Progenitor cell of endocrine pancreas (in vitro differentiated cells): ENCODE measurements at regions not wholly inside any gene's neighbourhood (a gene's known extent, or its start where the extent isn't known, plus 50 kb on each side); places are given as distances from the start of the nearest gene placed in this dataset.

Experiments
- DNase-seq: peaks from one replicate; pipeline ENCODE4 v3.0.0; 2021; ENCODE audit warnings: low spot score; ENCODE audit not compliant: unreplicated experiment
- H3K27ac Mint-ChIP-seq: 2 replicates; pipeline ENCODE4 v1.8.0; 2021; ENCODE audit warnings: mild to moderate bottlenecking, moderate library complexity, mixed read lengths
- H3K27me3 Mint-ChIP-seq: 2 replicates; pipeline ENCODE4 v1.8.0; 2021; ENCODE audit warnings: mixed read lengths
- H3K36me3 Mint-ChIP-seq: 2 replicates; pipeline ENCODE4 v1.8.0; 2022; ENCODE audit warnings: mixed read lengths; ENCODE audit not compliant: insufficient read depth
- H3K4me1 Mint-ChIP-seq: 2 replicates; pipeline ENCODE4 v1.8.0; 2021; ENCODE audit warnings: low read depth, mixed read lengths
- H3K4me3 Mint-ChIP-seq: 2 replicates; pipeline ENCODE4 v1.8.0; 2021; ENCODE audit warnings: low read depth, mild to moderate bottlenecking, moderate library complexity, mixed read lengths
- H3K9me3 Mint-ChIP-seq: 2 replicates; pipeline ENCODE4 v1.8.0; 2021; ENCODE audit warnings: low read depth, mixed read lengths
- CTCF ChIP-seq: fragments of 200-600 bp; sonication (generic); IDR thresholded peaks from one replicate; pipeline ENCODE4 v1.5.0; 2021; ENCODE audit warnings: antibody characterized with exemption, mild to moderate bottlenecking; ENCODE audit not compliant: unreplicated experiment

GRCh38 chr4:1502976-1503375 lies 96.7 kb upstream of the NKX1-1 start:
- Mint-ChIP-seq H3K9me3 (no peaks in the 10 kb centered on the region), H3K4me3 (no peak overlapping the region), H3K27me3 (peaks cover 16% of the 10 kb centered on the region), H3K4me1 (no peaks in the 10 kb centered on the region), H3K36me3 (no peaks in the 10 kb centered on the region), H3K27ac (no peak overlapping the region)
- no peak for DNase-seq
- TF ChIP-seq CTCF: no peak

- H3K4me1 Mint-ChIP-seq: no peaks in the 10 kb centered on the region
- H3K9me3 Mint-ChIP-seq: no peaks in the 10 kb centered on the region
- no peak overlapping the region for H3K27ac Mint-ChIP-seq
- no peak for DNase-seq
- H3K36me3 Mint-ChIP-seq: no peaks in the 10 kb centered on the region
- TF ChIP-seq CTCF: no peak
- H3K4me3 Mint-ChIP-seq: no peak overlapping the region
- H3K27me3 Mint-ChIP-seq: peaks cover 11% of the 10 kb centered on the region
Measured at GRCh38 chr4:1502501-1502886, 96.3 kb upstream of the NKX1-1 start.

GRCh38 chr4:1501754-1502500 lies 95.7 kb upstream of the NKX1-1 start:
- no peaks in the 10 kb centered on the region for H3K36me3 Mint-ChIP-seq
- no peaks in the 10 kb centered on the region for H3K4me1 Mint-ChIP-seq
- H3K27ac Mint-ChIP-seq: no peak overlapping the region
- no peak for DNase-seq
- H3K27me3 Mint-ChIP-seq: peaks cover 7% of the 10 kb centered on the region
- no peak overlapping the region for H3K4me3 Mint-ChIP-seq
- H3K9me3 Mint-ChIP-seq: no peaks in the 10 kb centered on the region
- no peak for TF ChIP-seq CTCF

GRCh38 chr4:1500966-1501753 lies 94.9 kb upstream of the NKX1-1 start:
- Mint-ChIP-seq H3K27me3 (peaks cover 2% of the 10 kb centered on the region), H3K9me3 (no peaks in the 10 kb centered on the region), H3K36me3 (no peaks in the 10 kb centered on the region), H3K4me1 (no peaks in the 10 kb centered on the region), H3K27ac (no peak overlapping the region), H3K4me3 (no peak overlapping the region)
- no peak for TF ChIP-seq CTCF
- DNase-seq: no peak

GRCh38 chr4:1500231-1500965 lies 94.2 kb upstream of the NKX1-1 start:
- Mint-ChIP-seq H3K4me3 (no peak overlapping the region), H3K36me3 (no peaks in the 10 kb centered on the region), H3K9me3 (no peaks in the 10 kb centered on the region), H3K27me3 (no peaks in the 10 kb centered on the region), H3K4me1 (no peaks in the 10 kb centered on the region), H3K27ac (no peak overlapping the region)
- no peak for DNase-seq
- no peak for TF ChIP-seq CTCF
